ENCODE measurements at regions not wholly inside any gene's neighbourhood (a gene's known extent, or its start where the extent isn't known, plus 50 kb on each side); places are given as distances from the start of the nearest gene placed in this dataset.
A peak's percentile ranks its signal among the peaks of the same experiment; 100 is the strongest.

GRCh38 chrX:68989865-68990606 lies 161.2 kb downstream of the EFNB1 start:
- no peak overlapping the region for H3K4me3 ChIP-seq (replicated peaks; ENCODE audit: low read depth, low read length)
- DNase-seq (ENCODE audit: low read depth), result peak; percentile 84
- no peak for TF ChIP-seq CTCF (IDR thresholded peaks at IDR 0.05; ENCODE audit: low read length, missing control alignments)

- no peak overlapping the region for H3K4me3 ChIP-seq (replicated peaks; ENCODE audit: low read depth, low read length)
- no peak for TF ChIP-seq CTCF (IDR thresholded peaks at IDR 0.05; ENCODE audit: low read length, missing control alignments)
- DNase-seq (ENCODE audit: low read depth), result no peak
Observed at GRCh38 chrX:68989456-68989855, 160.6 kb downstream of the EFNB1 start.

GRCh38 chrX:68988865-68989264 lies 160.0 kb downstream of the EFNB1 start:
- H3K4me3 ChIP-seq (replicated peaks; ENCODE audit: low read depth, low read length), result no peak overlapping the region
- no peak for DNase-seq (ENCODE audit: low read depth)
- no peak for TF ChIP-seq CTCF (IDR thresholded peaks at IDR 0.05; ENCODE audit: low read length, missing control alignments)

- no peak overlapping the region for H3K4me3 ChIP-seq (replicated peaks; ENCODE audit: low read depth, low read length)
- no peak for TF ChIP-seq CTCF (IDR thresholded peaks at IDR 0.05; ENCODE audit: low read length, missing control alignments)
- no peak for DNase-seq (ENCODE audit: low read depth)
Observed at GRCh38 chrX:68985135-68985755, 156.4 kb downstream of the EFNB1 start.

GRCh38 chrX:68983004-68983857 lies 154.4 kb downstream of the EFNB1 start:
- no peak overlapping the region for H3K4me3 ChIP-seq (replicated peaks; ENCODE audit: low read depth, low read length)
- no peak for DNase-seq (ENCODE audit: low read depth)
- TF ChIP-seq CTCF (IDR thresholded peaks at IDR 0.05; ENCODE audit: low read length, missing control alignments), result no peak

- no peak overlapping the region for H3K4me3 ChIP-seq (replicated peaks; ENCODE audit: low read depth, low read length)
- no peak for DNase-seq (ENCODE audit: low read depth)
- no peak for TF ChIP-seq CTCF (IDR thresholded peaks at IDR 0.05; ENCODE audit: low read length, missing control alignments)
Observed at GRCh38 chrX:68982476-68982875, 153.7 kb downstream of the EFNB1 start.

Measured in fibroblast of pulmonary artery (primary cell).